IPS-NIHi11 (cell line): ENCODE measurements at regions not wholly inside any gene's neighbourhood (a gene's known extent, or its start where the extent isn't known, plus 50 kb on each side); places are given as distances from the start of the nearest gene placed in this dataset.
"Not testable (repeated sequence)": the region's sequence is repeated elsewhere in the genome, so short reads cannot be mapped to it uniquely, and the experiment has no call there.

ENCODE experiments used
- DNase-seq: peaks from one replicate; pipeline ENCODE4 v3.0.0; 2012; ENCODE audit warnings: mixed read lengths, low spot score

- DNase-seq = no peak
Measured at GRCh38 chr10:114732931-114733330, 74.9 kb upstream of the ABLIM1 start.

- no peak for DNase-seq
Measured at GRCh38 chr10:114735946-114736345, 77.9 kb upstream of the ABLIM1 start.

DNA sequence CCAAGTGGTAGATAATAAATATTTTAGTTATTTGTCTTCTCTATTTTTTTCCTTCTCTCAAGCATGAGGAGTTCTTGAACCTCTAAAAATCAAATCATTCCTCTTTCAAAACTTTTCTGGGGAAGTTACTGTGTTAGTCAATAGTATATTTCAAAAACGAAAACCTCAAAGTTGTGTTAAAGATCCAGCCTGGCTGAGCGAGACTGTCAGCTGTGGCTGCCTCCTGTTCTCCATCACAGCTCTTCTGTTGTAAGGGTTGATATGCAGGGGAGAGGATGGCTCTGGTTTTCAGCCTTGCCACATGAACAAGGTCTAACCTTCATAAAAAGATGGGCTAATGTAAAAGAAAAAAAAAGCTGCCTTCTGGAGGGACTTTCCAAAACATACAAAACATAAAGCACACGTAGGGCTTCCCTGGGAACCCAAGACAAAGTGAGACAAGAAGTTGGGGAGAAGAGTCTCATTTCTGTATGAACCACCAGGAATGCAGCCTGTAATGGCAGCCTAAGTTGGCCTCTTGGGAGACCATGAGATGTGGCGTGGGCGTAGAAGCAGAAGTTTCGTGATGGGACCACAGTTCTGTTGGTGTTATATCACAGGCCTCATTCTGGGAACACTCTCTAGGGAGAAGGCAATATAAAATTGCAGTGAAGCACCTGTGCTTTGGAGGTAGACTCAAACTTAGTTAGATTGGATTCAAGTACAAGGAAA, 77.9 kb upstream of the FHIP2A start:
- DNase-seq = no peak

GRCh38 chr10:114746531-114746930, 75.0 kb upstream of the FHIP2A start:
- no peak for DNase-seq

DNA sequence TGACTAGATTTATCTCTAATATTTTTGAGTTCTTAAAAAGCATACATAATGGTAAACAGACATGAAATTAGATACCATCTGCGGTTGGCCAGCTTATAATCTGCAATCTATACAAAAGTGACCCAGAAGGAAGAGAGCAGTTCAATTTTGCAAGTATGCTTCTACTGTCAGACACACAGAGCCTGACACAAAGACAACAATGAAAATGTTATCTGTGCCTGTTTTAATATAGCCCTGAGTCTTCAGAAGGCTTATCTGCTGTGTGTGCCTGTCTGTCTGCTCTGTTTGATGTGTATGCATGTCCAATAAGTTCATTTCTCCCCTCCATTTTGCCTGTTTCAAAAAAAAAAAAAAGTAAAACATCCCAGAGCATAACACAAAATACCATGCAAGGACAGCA, 73.3 kb upstream of the FHIP2A start:
- no peak for DNase-seq

GRCh38 chr10:114749014-114749413, 72.6 kb upstream of the FHIP2A start:
- no peak for DNase-seq

DNA sequence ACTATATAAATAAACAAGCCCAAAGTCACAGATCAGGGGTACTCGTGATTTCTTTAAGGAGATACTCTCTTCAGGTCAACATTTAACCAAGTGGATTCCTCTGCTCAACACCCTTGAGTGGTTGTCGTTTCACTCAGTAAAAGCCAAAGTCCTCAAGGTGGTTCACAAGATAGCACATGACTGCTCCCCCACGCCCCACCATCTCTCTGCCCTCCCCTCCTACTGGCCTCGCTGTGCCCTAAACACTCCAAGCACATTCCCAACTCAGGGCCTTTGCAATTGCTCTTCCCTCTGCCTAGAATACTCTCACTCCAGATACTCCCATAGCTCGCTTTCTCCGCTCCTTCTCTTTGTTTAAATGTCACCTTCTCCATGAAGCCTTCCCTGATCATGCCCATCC, 72.1 kb upstream of the FHIP2A start:
- no peak for DNase-seq

DNA sequence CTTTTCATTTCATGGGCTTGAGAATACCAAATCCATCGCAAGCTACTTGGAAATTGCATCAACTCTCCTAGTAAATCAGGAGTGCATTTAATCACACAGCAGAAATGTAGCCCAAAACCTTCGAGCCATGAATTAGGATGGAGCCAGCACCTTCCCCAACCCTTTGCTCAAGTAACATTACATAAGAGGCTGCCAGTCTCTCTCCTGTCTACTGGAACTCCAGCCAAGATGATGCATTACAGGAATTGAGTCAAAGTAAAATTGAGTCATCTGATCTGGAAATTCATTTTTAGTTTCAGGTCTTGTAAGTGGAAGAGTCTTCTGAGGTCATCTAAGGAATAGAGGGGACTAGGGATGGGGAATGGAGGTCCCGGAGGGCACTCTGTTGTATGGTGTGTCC, 69.7 kb upstream of the FHIP2A start:
- no peak for DNase-seq

DNA sequence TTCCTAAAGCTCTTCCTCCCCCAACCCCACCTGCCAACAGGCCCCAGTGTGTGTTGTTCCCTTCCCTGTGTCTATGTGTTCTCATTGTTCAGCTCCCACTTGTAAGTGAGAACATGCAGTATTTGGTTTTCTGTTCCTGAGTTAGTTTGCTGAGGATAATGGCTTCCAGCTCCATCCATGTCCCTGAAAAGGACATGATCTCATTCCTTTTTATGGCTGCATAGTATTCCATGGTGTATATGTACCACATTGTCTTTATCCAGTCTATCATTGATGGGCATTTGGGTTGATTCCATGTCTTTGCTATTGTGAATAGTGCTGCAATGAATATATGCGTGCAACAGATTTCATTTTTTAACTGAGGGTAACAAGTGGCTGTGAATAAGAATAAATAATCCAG, 69.0 kb upstream of the FHIP2A start:
- DNase-seq = not testable (repeated sequence)

DNA sequence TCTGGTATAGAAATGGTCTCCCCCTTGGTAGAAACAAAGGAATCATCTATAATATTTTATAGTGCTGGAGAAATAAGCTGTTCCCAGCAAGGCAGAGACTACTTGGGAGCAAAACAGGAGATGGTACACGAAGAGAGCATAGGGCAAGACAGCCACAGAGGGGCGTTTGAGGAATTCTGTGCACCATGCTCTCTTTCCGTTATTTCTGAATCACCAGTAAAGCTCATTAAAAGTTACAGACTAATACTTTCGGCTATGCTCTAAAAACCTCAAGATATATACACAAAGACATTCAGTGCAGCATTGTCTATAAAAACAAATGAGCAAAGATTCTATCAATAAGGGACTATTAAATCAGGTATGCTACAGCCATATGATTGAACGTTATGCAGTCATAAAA, 68.5 kb upstream of the FHIP2A start:
- DNase-seq = no peak

DNA sequence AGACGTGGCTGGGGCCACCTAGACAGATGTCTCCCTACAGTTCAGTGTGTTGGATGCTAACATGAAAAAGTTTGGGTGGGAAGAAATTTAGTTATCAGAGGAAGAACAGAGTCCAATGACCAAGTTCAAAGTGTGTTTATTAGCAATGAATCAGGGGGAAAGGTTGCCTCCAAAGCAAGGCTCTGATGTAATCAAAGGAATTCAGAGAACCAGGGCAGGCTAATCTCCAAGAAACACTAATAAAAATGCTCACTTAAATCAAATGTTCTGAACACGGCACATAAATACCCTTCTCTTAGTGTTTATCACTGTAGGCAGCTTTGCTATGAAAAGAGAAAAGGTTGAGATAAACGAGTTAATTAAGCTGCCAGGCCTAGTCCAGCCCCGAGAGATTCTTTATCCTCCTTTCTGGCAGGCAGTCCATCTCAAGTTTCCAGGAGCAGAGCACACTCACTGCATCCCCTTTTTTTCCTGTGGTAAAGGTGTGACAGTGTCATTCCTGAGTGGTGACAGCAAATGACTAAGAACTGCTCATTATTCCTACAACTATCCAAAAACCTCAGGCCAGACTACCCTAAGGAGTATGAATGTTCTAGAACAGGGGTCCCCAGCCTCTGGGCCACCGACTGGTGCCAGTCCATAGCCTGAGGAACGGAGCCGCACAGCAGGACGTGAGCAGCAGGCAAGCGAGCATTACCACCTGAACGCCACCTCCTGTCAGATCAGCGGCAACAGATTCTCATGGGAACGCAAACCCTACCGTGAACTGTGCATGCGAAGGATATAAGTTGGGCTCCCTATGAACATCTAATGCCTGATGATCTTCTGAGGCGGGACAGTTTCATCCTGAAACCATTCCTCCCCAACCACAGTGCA, 66.9 kb upstream of the FHIP2A start:
- peak; percentile 30 for DNase-seq

DNA sequence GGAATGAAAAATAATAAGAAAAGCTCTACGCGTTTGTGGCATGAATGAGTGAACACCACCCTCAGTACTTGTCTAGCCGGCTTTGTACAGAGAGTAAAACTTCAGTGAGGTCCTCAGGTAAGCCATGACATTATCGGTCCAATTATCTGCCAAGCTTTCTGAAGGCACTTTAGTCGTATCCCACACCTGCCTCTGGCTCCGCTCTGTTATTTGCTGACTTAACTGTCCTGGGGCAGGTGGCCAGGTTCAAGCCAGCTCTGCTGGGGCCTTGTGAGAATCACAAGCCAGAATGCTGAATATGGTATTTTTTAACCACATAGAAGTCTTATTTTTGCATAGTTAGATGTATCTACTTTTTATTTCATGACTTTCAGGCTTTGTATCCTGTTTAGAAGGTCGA, 66.0 kb upstream of the FHIP2A start:
- DNase-seq = no peak

GRCh38 chr10:114758331-114758730, 63.2 kb upstream of the FHIP2A start:
- no peak for DNase-seq

- DNase-seq = no peak
Measured at GRCh38 chr10:114761205-114762193, 60.1 kb upstream of the FHIP2A start.

GRCh38 chr10:114762811-114763210, 58.8 kb upstream of the FHIP2A start:
- no peak for DNase-seq

DNA sequence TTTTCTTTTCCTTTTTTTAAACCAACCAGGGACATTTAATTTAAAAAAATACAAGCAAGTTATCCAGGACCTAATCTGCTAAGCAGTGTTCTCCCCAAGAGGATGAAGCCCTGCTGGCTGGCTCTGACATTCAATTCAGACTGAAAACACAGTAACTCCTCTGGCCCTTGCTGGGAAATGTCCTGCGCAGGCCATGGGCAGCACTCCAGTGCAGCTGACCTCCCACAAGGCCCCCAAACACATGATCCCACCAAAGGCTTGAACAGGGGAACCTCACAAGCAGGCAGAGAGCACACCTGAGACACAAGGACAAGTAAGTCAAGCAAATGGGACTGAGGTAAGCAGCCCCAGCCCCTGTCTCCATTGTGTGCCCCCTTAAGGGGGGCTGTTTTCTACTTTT, 56.9 kb upstream of the FHIP2A start:
- no peak for DNase-seq

GRCh38 chr10:114766470-114766869, 55.1 kb upstream of the FHIP2A start:
- DNase-seq = no peak

DNA sequence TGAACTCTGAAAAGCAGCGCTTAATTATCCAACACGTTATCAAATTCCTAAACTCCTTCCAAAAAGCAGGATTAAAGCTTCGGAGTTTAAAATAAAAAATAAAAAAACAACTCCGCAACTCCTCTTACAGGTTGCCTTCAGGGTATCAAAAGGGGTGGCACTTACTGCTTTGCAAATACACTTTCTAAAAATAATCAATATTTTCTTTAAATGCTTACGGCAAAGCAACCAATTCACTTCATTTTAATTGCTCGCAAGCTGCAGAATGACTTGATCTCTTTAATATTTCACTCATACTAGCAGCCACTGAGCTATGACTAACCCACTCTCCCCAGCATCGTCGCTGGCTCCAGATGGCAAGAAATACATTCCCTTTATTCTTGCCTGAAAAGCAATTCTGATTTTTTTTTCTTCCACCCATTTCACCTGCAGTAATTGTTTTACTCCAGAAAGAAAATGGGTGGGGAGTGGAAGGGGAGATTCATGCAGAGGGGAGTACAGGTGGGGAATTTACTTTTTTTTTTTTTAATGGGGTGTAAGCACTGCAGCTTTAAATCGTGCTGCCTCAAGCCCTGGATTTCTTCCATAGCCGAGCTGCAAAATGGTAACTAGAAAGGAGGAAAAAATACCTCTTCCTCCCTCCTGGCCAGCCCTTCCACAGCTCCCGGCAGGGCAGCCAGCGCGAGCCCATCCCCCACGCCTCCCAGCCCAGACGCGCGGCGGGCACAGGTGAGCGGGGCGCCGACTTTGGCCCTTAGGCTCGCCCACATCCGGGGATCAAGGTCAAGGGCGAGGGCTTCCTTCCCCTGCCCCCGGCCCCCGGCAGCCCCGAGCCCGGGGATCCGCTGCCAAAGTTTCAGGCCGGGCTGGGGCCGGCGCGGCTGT, 54.2 kb upstream of the FHIP2A start:
- peak; percentile 86 for DNase-seq

DNA sequence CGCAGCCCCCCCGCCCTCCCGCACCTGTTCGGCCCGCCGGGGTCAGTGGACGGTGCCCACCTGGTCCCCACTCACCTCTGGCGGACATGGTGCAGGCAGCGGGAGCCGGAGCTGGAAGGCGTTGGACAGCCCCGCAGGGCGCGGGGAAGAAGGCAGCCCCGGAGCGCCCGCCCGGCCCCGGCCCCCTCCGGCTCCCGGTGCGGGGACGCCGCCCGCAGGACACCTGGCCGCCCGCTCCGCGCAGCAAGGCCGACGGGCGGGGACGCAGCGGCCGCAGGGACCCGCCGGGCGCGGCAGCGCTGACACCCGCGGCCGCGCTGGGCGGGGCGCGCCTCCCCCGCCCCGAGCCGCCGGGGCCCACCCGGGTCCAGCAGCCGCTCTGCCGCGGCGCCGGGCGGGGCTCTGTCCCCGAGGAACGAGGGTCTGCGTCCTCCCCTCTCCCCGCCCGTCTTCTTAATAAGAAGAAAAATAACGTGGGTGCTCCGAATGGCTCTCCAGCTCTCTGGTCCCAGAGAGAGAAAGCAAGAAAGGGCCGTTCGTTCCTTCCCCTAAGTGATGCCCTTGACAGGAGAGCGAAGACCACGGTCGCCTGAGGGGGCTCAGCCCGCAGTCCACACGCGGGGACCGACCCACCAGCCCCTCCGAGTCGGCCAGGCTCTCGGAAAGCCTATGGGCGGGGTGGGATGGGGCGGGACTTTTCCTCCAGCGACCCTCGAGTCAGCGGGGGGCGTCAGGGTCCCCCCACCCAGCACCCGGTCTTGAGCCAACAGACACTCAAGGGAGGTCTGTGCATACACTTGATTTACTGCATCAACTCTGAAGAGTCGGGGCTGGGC, 53.4 kb upstream of the FHIP2A start:
- peak; percentile 64 for DNase-seq

- no peak for DNase-seq
Measured at GRCh38 chr10:114770009-114770408, 51.6 kb upstream of the FHIP2A start.
